Suprapubic skin (tissue), 4 donors: ENCODE measurements at regions not wholly inside any gene's neighbourhood (a gene's known extent, or its start where the extent isn't known, plus 50 kb on each side); places are given as distances from the start of the nearest gene placed in this dataset.

Experiments
- DNase-seq, 2 donors: peaks; one replicate each; pipeline ENCODE4 v3.0.0-alpha.2; 2019; ENCODE audit warnings: low spot score in 2 of 2
- H3K27ac ChIP-seq: fragments of 200-600 bp; sonication (generic); one replicate; pipeline ENCODE4 v1.5.1; 2019
- H3K27me3 ChIP-seq: fragments of 200-600 bp; sonication (generic); one replicate; pipeline ENCODE4 v1.5.1; 2019
- H3K36me3 ChIP-seq: fragments of 200-600 bp; sonication (generic); one replicate; pipeline ENCODE4 v1.5.1; 2019
- H3K4me1 ChIP-seq: fragments of 200-600 bp; sonication (generic); one replicate; pipeline ENCODE4 v1.5.1; 2019
- H3K4me3 ChIP-seq: fragments of 200-600 bp; sonication (generic); one replicate; pipeline ENCODE4 v1.5.1; 2019; ENCODE audit warnings: mild to moderate bottlenecking
- H3K9me3 ChIP-seq: fragments of 200-600 bp; sonication (generic); one replicate; pipeline ENCODE4 v1.5.1; 2019
- EP300 ChIP-seq: sonication (generic); formaldehyde crosslinking; IDR thresholded peaks from one replicate; pipeline ENCODE4 v1.6.1; 2017; ENCODE audit warnings: antibody characterized with exemption
- POLR2A ChIP-seq, 2 donors: fragments of 450-650 bp; IDR thresholded peaks; one replicate each; pipeline ENCODE4 v1.6.1; 2017; ENCODE audit warnings: antibody characterized with exemption in 2 of 2, mild to moderate bottlenecking in 2 of 2, moderate library complexity in 2 of 2
- POLR2AphosphoS5 ChIP-seq, 3 donors: sonication (generic); formaldehyde crosslinking; IDR thresholded peaks; one replicate each; pipeline ENCODE4 v1.6.1; 2017; ENCODE audit warnings: antibody characterized with exemption in 3 of 3
- WGBS: methylation state at CpG from one replicate; pipeline ENCODE4 v1.1.5; 2018; 5-methylcytosine and 5-hydroxymethylcytosine counted together
- TF ChIP-seq, protein P1 (sequence below), 2 donors: fragments of 200-600 bp in 1 of 2; fragments of 450-650 bp in 1 of 2; sonication (generic) in 1 of 2; IDR thresholded peaks; one replicate each; pipeline ENCODE4 v1.5.1; 2016 to 2019; ENCODE audit warnings: antibody characterized with exemption in 2 of 2, mild to moderate bottlenecking in 1 of 2, moderate library complexity in 1 of 2

DNA sequence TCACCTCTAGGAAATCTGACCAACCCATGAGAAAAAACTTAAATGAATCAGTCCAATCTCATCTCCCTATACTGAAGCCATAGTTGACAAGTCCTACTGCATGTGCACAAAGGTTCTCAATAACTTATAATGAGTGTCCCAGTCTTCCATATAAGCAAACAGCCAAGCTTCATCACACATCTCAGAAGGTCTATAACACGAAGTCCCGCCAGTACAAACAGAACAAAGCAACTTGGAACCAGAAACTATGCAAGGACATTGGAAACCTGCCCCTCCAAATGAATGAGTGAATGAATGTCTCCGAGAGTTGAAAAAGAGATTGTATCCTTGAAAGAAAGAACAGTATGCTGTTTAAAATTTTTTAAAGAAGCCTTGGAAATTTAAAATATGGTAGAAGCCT lies 53.6 kb upstream of the IPO9 start:
- Histone ChIP-seq H3K36me3 (no peaks in the 10 kb centered on the region), H3K4me3 (no peak overlapping the region), H3K27ac (no peak overlapping the region), H3K9me3 (no peaks in the 10 kb centered on the region), H3K27me3 (no peaks in the 10 kb centered on the region), H3K4me1 (peaks cover 27% of the 10 kb centered on the region)
- TF ChIP-seq EP300: no peak
- TF ChIP-seq POLR2AphosphoS5 (IDR thresholded peaks at IDR 0.05): no peak
- TF ChIP-seq, protein P1, sequence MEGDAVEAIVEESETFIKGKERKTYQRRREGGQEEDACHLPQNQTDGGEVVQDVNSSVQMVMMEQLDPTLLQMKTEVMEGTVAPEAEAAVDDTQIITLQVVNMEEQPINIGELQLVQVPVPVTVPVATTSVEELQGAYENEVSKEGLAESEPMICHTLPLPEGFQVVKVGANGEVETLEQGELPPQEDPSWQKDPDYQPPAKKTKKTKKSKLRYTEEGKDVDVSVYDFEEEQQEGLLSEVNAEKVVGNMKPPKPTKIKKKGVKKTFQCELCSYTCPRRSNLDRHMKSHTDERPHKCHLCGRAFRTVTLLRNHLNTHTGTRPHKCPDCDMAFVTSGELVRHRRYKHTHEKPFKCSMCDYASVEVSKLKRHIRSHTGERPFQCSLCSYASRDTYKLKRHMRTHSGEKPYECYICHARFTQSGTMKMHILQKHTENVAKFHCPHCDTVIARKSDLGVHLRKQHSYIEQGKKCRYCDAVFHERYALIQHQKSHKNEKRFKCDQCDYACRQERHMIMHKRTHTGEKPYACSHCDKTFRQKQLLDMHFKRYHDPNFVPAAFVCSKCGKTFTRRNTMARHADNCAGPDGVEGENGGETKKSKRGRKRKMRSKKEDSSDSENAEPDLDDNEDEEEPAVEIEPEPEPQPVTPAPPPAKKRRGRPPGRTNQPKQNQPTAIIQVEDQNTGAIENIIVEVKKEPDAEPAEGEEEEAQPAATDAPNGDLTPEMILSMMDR (IDR thresholded peaks at IDR 0.05): no peak
- TF ChIP-seq POLR2A (IDR thresholded peaks at IDR 0.05): no peak
- no peak for DNase-seq
- WGBS: 99% methylated on average over 3 of the region's 3 CpGs

DNA sequence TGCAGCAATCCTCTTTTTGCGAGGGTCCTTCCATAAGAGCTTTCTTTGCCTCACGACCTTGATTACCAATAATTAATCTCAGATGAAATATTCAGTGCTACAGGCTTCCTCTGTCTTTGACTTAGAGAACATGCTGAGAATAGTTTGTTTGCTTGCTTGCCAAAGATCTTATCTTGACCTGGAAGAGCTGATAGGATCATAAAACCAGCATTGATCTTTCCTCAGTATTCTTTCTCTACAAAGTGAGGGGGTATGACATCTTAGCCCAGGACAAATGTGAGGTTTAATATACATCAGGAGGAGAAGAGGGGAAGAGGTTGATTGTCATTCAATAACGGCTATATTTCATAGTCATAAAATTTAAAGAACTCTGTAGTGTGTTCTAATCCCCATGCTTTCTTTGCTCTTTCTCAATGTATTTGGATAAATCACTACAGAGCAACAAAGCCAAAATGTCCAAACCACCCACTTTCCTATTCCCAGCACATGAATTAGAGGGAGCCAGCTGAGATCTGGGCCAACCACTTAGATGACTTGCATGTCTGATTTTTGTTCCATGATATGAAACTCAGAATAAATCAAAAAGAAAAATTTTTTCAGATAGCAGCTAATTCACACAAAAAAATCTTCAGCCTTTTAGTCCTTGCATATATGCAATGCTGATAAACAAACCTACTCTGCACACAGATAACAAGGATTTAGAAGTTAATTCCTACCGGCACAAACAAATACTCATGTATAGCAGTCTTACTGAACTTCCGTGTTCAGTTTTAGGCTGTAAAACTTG lies 50.5 kb upstream of the IPO9 start:
- Histone ChIP-seq H3K9me3 (no peaks in the 10 kb centered on the region), H3K27ac (peak overlapping the region; percentile 49), H3K27me3 (no peaks in the 10 kb centered on the region), H3K4me1 (peaks cover 22% of the 10 kb centered on the region), H3K36me3 (peaks cover 19% of the 10 kb centered on the region), H3K4me3 (no peak overlapping the region)
- 34% methylated on average over 5 of the region's 5 CpGs for WGBS
- no peak for DNase-seq
- TF ChIP-seq, protein P1 (IDR thresholded peaks at IDR 0.05): no peak
- no peak for TF ChIP-seq POLR2AphosphoS5 (IDR thresholded peaks at IDR 0.05)
- no peak for TF ChIP-seq POLR2A (IDR thresholded peaks at IDR 0.05)
- TF ChIP-seq EP300: no peak
